ENCODE measurements at regions not wholly inside any gene's neighbourhood (a gene's known extent, or its start where the extent isn't known, plus 50 kb on each side); places are given as distances from the start of the nearest gene placed in this dataset.
"Not testable (repeated sequence)": the region's sequence is repeated elsewhere in the genome, so short reads cannot be mapped to it uniquely, and the experiment has no call there.

DNA sequence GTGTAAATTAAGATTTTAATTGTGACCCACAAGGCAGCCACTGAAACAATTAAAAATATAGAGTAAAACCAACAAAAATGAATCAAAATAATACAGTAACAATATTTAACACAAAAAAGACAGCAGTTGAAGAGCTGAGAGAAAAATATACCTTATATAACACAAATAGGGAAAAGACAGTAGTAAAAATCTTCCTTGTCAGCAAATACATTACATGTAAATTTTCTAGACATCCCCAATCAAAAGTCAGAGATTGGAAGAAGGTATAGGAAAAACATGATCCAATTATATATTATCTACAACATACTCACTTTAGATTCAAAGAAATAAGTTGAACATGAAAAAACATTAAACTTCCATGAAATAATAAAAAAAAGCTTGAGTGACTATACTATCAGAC is 330.8 kb downstream of the UBE2NL start:
- H3K27ac ChIP-seq = no peak overlapping the region
- DNase-seq = no peak
- TF ChIP-seq POLR2A (IDR thresholded peaks at IDR 0.05) (no peak), CTCF (IDR thresholded peaks at IDR 0.05) (no peak)
- intact Hi-C loops (cut with DNase I) = no loop called here
- no peaks in the 10 kb centered on the region for H3K4me1 ChIP-seq (replicated peaks in 1 of 2)
- no peaks in the 10 kb centered on the region for H3K9me3 ChIP-seq (replicated peaks in 1 of 3)
- H3K4me3 ChIP-seq = no peak overlapping the region
- no peaks in the 10 kb centered on the region for H3K36me3 ChIP-seq (replicated peaks in 1 of 2)
- H3K27me3 ChIP-seq = no peaks in the 10 kb centered on the region

DNA sequence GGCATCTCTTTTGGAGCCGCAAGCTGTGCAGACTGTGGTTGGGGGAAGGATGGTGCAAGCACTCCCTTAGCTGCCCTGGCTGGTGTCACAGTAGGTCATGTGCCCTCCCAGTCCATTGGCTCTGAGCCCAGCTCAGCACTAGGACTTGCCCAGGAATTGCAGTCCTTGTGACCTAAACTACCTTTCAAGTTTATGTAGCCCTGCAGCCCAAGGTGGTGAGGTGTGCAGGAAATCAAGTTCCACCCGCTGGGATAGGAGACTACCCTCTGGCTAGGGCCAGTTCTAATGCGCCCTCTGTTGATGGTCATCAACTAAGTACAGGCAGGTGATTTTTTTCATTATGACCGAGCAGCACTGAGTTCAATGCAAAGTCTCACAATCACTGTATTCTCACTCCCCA is 335.2 kb downstream of the UBE2NL start:
- intact Hi-C loops (cut with DNase I) = no loop called here
- Histone ChIP-seq H3K4me1 (replicated peaks in 1 of 2) (no peaks in the 10 kb centered on the region), H3K4me3 (no peak overlapping the region), H3K27me3 (no peaks in the 10 kb centered on the region), H3K27ac (no peak overlapping the region), H3K9me3 (replicated peaks in 1 of 3) (no peaks in the 10 kb centered on the region), H3K36me3 (replicated peaks in 1 of 2) (no peaks in the 10 kb centered on the region)
- TF ChIP-seq POLR2A (IDR thresholded peaks at IDR 0.05) (no peak), CTCF (IDR thresholded peaks at IDR 0.05) (no peak)
- peak in 1 of 7 donors; percentile 8 for DNase-seq
- WGBS, 4 donors = 34 to 80% (median 39%) methylated on average over 1 to 4 of the region's 4 CpGs

GRCh38 chrX:144231116-144231785 is 347.4 kb downstream of the UBE2NL start:
- H3K4me1 ChIP-seq (replicated peaks in 1 of 2); H3K36me3 ChIP-seq (replicated peaks in 1 of 2); intact Hi-C loops (cut with DNase I); H3K9me3 ChIP-seq (replicated peaks in 1 of 3); H3K4me3 ChIP-seq; DNase-seq; H3K27ac ChIP-seq; H3K27me3 ChIP-seq: not testable (repeated sequence)
- WGBS, 4 donors = 76 to 90% (median 88%) methylated on average over 13 to 37 of the region's 40 CpGs

- intact Hi-C loops (cut with DNase I) = no loop called here
These were observed 369.5 kb downstream of the UBE2NL start for GRCh38 chrX:144253356-144253755.

More at GRCh38 chrX:144253356-144253755, 369.5 kb downstream of the UBE2NL start:
- no peak for TF ChIP-seq CTCF (IDR thresholded peaks at IDR 0.05)
- no peak for TF ChIP-seq POLR2A (IDR thresholded peaks at IDR 0.05)
- WGBS, 4 donors = 39 to 56% (median 52%) methylated on average over 1 of the region's 1 CpG; no CpG with 5 or more reads in 1 of the 4 donors
- H3K27ac ChIP-seq = no peak overlapping the region
- H3K36me3 ChIP-seq (replicated peaks in 1 of 2) = no peaks in the 10 kb centered on the region
- no peaks in the 10 kb centered on the region for H3K9me3 ChIP-seq (replicated peaks in 1 of 3)
- no peaks in the 10 kb centered on the region for H3K27me3 ChIP-seq
- H3K4me3 ChIP-seq = no peak overlapping the region
- H3K4me1 ChIP-seq (replicated peaks in 1 of 2) = no peaks in the 10 kb centered on the region
- peak in 1 of 7 donors; percentile 16 for DNase-seq

Measured in adrenal gland (tissue), 9 donors.